ENCODE measurements at regions not wholly inside any gene's neighbourhood (a gene's known extent, or its start where the extent isn't known, plus 50 kb on each side); places are given as distances from the start of the nearest gene placed in this dataset.

DNA sequence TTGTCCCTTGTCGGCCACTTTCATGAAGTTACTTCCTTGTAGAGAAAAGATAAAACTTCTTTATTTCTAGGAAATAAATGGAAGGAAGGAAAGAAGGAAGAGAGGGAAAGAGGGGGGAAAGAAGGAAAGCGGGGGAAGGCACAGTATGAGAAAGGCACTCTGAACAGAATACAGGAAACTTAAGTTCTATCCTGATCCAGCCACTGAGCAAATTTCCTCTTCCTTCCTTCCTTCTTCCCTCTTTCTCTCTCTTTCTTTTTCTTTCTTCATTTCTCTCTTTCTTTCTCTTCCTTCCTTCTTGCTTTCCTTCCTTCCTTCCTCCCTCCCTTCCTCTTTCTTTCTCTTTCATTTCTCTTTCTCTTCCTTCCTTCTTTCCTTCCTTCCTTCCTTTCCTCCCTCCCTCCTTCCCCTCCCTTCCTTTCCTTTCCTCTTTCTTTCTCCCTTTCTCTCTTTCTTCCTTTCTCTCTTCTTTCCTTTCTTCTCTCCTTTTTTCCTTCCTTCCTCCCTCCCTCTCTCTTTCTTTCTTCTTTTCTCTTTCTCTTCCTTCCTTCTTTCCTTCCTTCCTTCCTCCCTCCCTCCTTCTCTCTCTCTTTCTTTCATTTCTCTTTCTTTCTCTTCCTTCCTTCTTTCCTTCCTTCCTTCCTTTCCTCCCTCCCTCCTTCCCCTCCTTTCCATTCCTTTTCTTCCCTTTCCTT is 240.2 kb upstream of the BRINP1 start:
- TF ChIP-seq POLR2AphosphoS5 (IDR thresholded peaks at IDR 0.05; ENCODE audit: low read depth, low read length) (no peak), TAF1 (IDR thresholded peaks at IDR 0.05; ENCODE audit: low read depth, low read length) (no peak)

Measured in GM12891 (cell line).